ENCODE measurements at regions not wholly inside any gene's neighbourhood (a gene's known extent, or its start where the extent isn't known, plus 50 kb on each side); places are given as distances from the start of the nearest gene placed in this dataset.

- Histone ChIP-seq H3K4me1 (no peaks in the 10 kb centered on the region), H3K4me3 (no peak overlapping the region), H3K27me3 (no peaks in the 10 kb centered on the region), H3K36me3 (no peaks in the 10 kb centered on the region), H3K27ac (no peak overlapping the region), H3K9me3 (no peaks in the 10 kb centered on the region)
- no peak for TF ChIP-seq POLR2AphosphoS5 (IDR thresholded peaks at IDR 0.05; ENCODE audit: insufficient read depth in 1 of 2, low read depth in 1 of 2)
- TF ChIP-seq POLR2A (IDR thresholded peaks at IDR 0.05) = no peak
- no peak for TF ChIP-seq CTCF (IDR thresholded peaks at IDR 0.05)
- intact Hi-C loops (cut with DNase I) = no loop called here
- DNase-seq (ENCODE audit: extremely low spot score in 2 of 2) = no peak
These were observed 329.3 kb upstream of the SPTLC3 start for GRCh38 chr20:12679447-12679846.

- intact Hi-C loops (cut with DNase I) = no loop called here
- no peaks in the 10 kb centered on the region for H3K27me3 ChIP-seq
- no peaks in the 10 kb centered on the region for H3K36me3 ChIP-seq
- H3K4me1 ChIP-seq = no peaks in the 10 kb centered on the region
- no peak overlapping the region for H3K4me3 ChIP-seq
- TF ChIP-seq CTCF (IDR thresholded peaks at IDR 0.05) (no peak), POLR2AphosphoS5 (IDR thresholded peaks at IDR 0.05; ENCODE audit: insufficient read depth in 1 of 2, low read depth in 1 of 2) (no peak), POLR2A (IDR thresholded peaks at IDR 0.05) (no peak)
- no peaks in the 10 kb centered on the region for H3K9me3 ChIP-seq
- no peak overlapping the region for H3K27ac ChIP-seq
- no peak for DNase-seq (ENCODE audit: extremely low spot score in 2 of 2)
These were observed 326.2 kb upstream of the SPTLC3 start for GRCh38 chr20:12682613-12683012.

- intact Hi-C loops (cut with DNase I) = no loop called here
- TF ChIP-seq POLR2AphosphoS5 (IDR thresholded peaks at IDR 0.05; ENCODE audit: insufficient read depth in 1 of 2, low read depth in 1 of 2) (no peak), CTCF (IDR thresholded peaks at IDR 0.05) (no peak), POLR2A (IDR thresholded peaks at IDR 0.05) (no peak)
- Histone ChIP-seq H3K4me1 (no peaks in the 10 kb centered on the region), H3K27ac (no peak overlapping the region), H3K36me3 (no peaks in the 10 kb centered on the region), H3K4me3 (no peak overlapping the region), H3K27me3 (no peaks in the 10 kb centered on the region), H3K9me3 (no peaks in the 10 kb centered on the region)
- no peak for DNase-seq (ENCODE audit: extremely low spot score in 2 of 2)
These were observed 321.3 kb upstream of the SPTLC3 start for GRCh38 chr20:12687476-12687875.

- Histone ChIP-seq H3K36me3 (no peaks in the 10 kb centered on the region), H3K9me3 (no peaks in the 10 kb centered on the region), H3K4me1 (no peaks in the 10 kb centered on the region), H3K4me3 (no peak overlapping the region), H3K27ac (no peak overlapping the region), H3K27me3 (no peaks in the 10 kb centered on the region)
- DNase-seq (ENCODE audit: extremely low spot score in 2 of 2) = no peak
- TF ChIP-seq POLR2AphosphoS5 (IDR thresholded peaks at IDR 0.05; ENCODE audit: insufficient read depth in 1 of 2, low read depth in 1 of 2) (no peak), CTCF (IDR thresholded peaks at IDR 0.05) (no peak), POLR2A (IDR thresholded peaks at IDR 0.05) (no peak)
- intact Hi-C loops (cut with DNase I) = no loop called here
These were observed 312.8 kb upstream of the SPTLC3 start for GRCh38 chr20:12695937-12696336.

GRCh38 chr20:12698817-12699216 is 310.0 kb upstream of the SPTLC3 start:
- intact Hi-C loops (cut with DNase I) = no loop called here
- TF ChIP-seq CTCF (IDR thresholded peaks at IDR 0.05) = no peak
- no peak for TF ChIP-seq POLR2AphosphoS5 (IDR thresholded peaks at IDR 0.05; ENCODE audit: insufficient read depth in 1 of 2, low read depth in 1 of 2)
- TF ChIP-seq POLR2A (IDR thresholded peaks at IDR 0.05) = no peak
- DNase-seq (ENCODE audit: extremely low spot score in 2 of 2) = no peak

More at GRCh38 chr20:12698817-12699216, 310.0 kb upstream of the SPTLC3 start:
- H3K27me3 ChIP-seq = no peaks in the 10 kb centered on the region
- H3K9me3 ChIP-seq = no peaks in the 10 kb centered on the region
- no peaks in the 10 kb centered on the region for H3K4me1 ChIP-seq
- H3K36me3 ChIP-seq = no peaks in the 10 kb centered on the region
- no peak overlapping the region for H3K4me3 ChIP-seq
- H3K27ac ChIP-seq = no peak overlapping the region

All from vagina (tissue), 2 donors.